ENCODE measurements at regions not wholly inside any gene's neighbourhood (a gene's known extent, or its start where the extent isn't known, plus 50 kb on each side); places are given as distances from the start of the nearest gene placed in this dataset.

DNA sequence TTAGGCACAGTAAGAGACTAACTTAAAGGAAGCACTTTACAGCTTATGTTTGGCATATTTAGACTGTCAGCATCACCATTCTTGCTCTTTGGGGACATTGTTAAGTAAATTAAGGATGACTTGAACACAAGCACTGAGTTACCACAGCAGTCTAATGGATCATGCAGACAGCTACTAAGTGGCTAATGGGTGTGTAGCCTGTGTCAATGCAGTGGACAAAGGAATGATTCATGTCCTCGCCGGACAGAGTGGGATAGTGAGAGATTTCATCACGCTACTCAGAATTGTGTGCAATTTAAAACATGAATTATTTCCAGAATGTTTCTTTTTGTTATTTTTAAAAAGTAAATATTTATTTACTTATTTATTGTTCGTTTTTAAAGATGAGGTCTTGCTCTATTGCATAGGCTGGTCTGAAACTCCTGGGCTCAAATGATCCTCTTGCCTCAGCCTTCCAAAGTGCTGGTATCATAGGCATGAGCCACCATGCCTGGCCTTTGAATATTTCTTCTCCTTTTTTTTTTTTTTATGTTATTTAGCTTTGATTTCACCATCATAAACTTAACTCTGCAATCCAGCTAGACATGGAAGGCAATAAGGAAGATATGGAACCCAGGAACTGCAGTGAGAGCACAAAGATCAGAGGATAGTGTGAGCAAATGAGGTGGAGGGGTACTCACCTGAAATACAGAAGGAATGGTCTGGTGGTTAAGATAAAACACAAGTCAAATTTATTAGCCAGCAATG lies 53.0 kb upstream of the KLF4 start:
- Mint-ChIP-seq H3K27ac (no peak overlapping the region), H3K4me3 (no peak overlapping the region), H3K4me1 (peaks cover 26% of the 10 kb centered on the region), H3K36me3 (ENCODE audit: low read depth) (no peaks in the 10 kb centered on the region; the same call in 2 of the 3 replicates), H3K27me3 (ENCODE audit: insufficient read depth, low read depth, poor library complexity) (peaks cover 3% of the 10 kb centered on the region), H3K9me3 (no peaks in the 10 kb centered on the region)
- Histone ChIP-seq H3K36me3 (ENCODE audit: insufficient read depth) (no peaks in the 10 kb centered on the region), H4K20me1 (replicated peaks; ENCODE audit: insufficient read depth) (no peaks in the 10 kb centered on the region), H3K9me2 (ENCODE audit: insufficient read depth) (no peaks in the 10 kb centered on the region; the same call in 1 of the 2 replicates), H3K27ac (ENCODE audit: low read depth) (no peak overlapping the region), H3K79me2 (replicated peaks; ENCODE audit: insufficient read depth) (no peaks in the 10 kb centered on the region), H3K4me1 (ENCODE audit: insufficient read depth) (peaks cover 22% of the 10 kb centered on the region), H3F3A (replicated peaks; ENCODE audit: low read depth) (no peaks in the 10 kb centered on the region), H3K27me3 (ENCODE audit: insufficient read depth) (no peaks in the 10 kb centered on the region), H3K4me2 (no peak overlapping the region), H2AFZ (no peak overlapping the region), H3K4me3 (no peak overlapping the region)
- ATAC-seq (no peak), DNase-seq (ENCODE audit: low spot score) (no peak)
- TF ChIP-seq CREB1 (CRISPR knock-in tag; IDR thresholded peaks at IDR 0.05; ENCODE audit: low read depth) (no peak), ZNF331 (CRISPR knock-in tag; IDR thresholded peaks at IDR 0.05; ENCODE audit: low read depth) (no peak), EZH2 (IDR thresholded peaks at IDR 0.05; ENCODE audit: low read depth, unreplicated experiment) (no peak), STAT1 (IDR thresholded peaks at IDR 0.05; ENCODE audit: unreplicated experiment) (no peak), EZH2phosphoT487 (IDR thresholded peaks at IDR 0.05; ENCODE audit: unreplicated experiment) (no peak), ZNF114 (CRISPR knock-in tag; IDR thresholded peaks at IDR 0.05) (no peak), POLR2AphosphoS5 (IDR thresholded peaks at IDR 0.05; ENCODE audit: low read depth) (no peak), NANOG (IDR thresholded peaks at IDR 0.05; ENCODE audit: borderline replicate concordance) (no peak)
- TF ChIP-seq, protein P1, sequence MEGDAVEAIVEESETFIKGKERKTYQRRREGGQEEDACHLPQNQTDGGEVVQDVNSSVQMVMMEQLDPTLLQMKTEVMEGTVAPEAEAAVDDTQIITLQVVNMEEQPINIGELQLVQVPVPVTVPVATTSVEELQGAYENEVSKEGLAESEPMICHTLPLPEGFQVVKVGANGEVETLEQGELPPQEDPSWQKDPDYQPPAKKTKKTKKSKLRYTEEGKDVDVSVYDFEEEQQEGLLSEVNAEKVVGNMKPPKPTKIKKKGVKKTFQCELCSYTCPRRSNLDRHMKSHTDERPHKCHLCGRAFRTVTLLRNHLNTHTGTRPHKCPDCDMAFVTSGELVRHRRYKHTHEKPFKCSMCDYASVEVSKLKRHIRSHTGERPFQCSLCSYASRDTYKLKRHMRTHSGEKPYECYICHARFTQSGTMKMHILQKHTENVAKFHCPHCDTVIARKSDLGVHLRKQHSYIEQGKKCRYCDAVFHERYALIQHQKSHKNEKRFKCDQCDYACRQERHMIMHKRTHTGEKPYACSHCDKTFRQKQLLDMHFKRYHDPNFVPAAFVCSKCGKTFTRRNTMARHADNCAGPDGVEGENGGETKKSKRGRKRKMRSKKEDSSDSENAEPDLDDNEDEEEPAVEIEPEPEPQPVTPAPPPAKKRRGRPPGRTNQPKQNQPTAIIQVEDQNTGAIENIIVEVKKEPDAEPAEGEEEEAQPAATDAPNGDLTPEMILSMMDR (conservative IDR thresholded peaks at IDR 0.05; ENCODE audit: low read depth in 2 of 2), result no peak
- TF ChIP-seq, protein P2, sequence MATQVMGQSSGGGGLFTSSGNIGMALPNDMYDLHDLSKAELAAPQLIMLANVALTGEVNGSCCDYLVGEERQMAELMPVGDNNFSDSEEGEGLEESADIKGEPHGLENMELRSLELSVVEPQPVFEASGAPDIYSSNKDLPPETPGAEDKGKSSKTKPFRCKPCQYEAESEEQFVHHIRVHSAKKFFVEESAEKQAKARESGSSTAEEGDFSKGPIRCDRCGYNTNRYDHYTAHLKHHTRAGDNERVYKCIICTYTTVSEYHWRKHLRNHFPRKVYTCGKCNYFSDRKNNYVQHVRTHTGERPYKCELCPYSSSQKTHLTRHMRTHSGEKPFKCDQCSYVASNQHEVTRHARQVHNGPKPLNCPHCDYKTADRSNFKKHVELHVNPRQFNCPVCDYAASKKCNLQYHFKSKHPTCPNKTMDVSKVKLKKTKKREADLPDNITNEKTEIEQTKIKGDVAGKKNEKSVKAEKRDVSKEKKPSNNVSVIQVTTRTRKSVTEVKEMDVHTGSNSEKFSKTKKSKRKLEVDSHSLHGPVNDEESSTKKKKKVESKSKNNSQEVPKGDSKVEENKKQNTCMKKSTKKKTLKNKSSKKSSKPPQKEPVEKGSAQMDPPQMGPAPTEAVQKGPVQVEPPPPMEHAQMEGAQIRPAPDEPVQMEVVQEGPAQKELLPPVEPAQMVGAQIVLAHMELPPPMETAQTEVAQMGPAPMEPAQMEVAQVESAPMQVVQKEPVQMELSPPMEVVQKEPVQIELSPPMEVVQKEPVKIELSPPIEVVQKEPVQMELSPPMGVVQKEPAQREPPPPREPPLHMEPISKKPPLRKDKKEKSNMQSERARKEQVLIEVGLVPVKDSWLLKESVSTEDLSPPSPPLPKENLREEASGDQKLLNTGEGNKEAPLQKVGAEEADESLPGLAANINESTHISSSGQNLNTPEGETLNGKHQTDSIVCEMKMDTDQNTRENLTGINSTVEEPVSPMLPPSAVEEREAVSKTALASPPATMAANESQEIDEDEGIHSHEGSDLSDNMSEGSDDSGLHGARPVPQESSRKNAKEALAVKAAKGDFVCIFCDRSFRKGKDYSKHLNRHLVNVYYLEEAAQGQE (IDR thresholded peaks at IDR 0.05; ENCODE audit: unreplicated experiment), result no peak

Measured in GM23338 (cell line).